Natural killer cell (primary cell): ENCODE measurements at regions not wholly inside any gene's neighbourhood (a gene's known extent, or its start where the extent isn't known, plus 50 kb on each side); places are given as distances from the start of the nearest gene placed in this dataset.

Experiments
- ATAC-seq, 3 donors: fragments of 150-1000 bp in 2 of 3; fragments of 200-7000 bp in 1 of 3; cut with Tn5 transposase; 1 replicate in 1 of 3; 2 replicates in 2 of 3; pipeline ENCODE4 v1.10.0; 2021; ENCODE audit warnings: mild to moderate bottlenecking in 2 of 3, moderate library complexity in 2 of 3
- DNase-seq, 2 donors: peaks; one replicate each; pipeline versions ENCODE4 v3.0.0 to v3.0.0-alpha.2; 2013 to 2021; ENCODE audit warnings: mixed read lengths in 1 of 2
- H3K27ac ChIP-seq: one replicate; pipeline ENCODE4 v1.5.1; 2013; ENCODE audit warnings: mild to moderate bottlenecking, low read length
- H3K27me3 ChIP-seq: one replicate; pipeline ENCODE4 v1.6.1; 2013; ENCODE audit warnings: low read length; ENCODE audit not compliant: control insufficient read depth, insufficient read depth
- H3K36me3 ChIP-seq: one replicate; pipeline ENCODE4 v1.6.1; 2013; ENCODE audit warnings: low read length; ENCODE audit not compliant: control insufficient read depth, insufficient read depth
- H3K4me1 ChIP-seq: one replicate; pipeline ENCODE4 v1.6.1; 2013; ENCODE audit warnings: low read length; ENCODE audit not compliant: control insufficient read depth, insufficient read depth
- H3K4me3 ChIP-seq: one replicate; pipeline ENCODE4 v1.5.1; 2013; ENCODE audit warnings: low read length
- H3K9me3 ChIP-seq: one replicate; pipeline ENCODE4 v1.6.1; 2013; ENCODE audit warnings: low read length; ENCODE audit not compliant: control insufficient read depth, insufficient read depth
- H3K27ac Mint-ChIP-seq, 2 donors: one replicate each; pipeline ENCODE4 v1.8.0; 2022; ENCODE audit warnings: mild to moderate bottlenecking in 2 of 2, mixed read lengths in 2 of 2, moderate library complexity in 1 of 2
- H3K27me3 Mint-ChIP-seq, 2 donors: one replicate each; pipeline ENCODE4 v1.8.0; 2022; ENCODE audit warnings: low read depth in 2 of 2, mixed read lengths in 2 of 2
- H3K36me3 Mint-ChIP-seq: one replicate; pipeline ENCODE4 v1.8.0; 2022; ENCODE audit warnings: mixed read lengths
- H3K4me1 Mint-ChIP-seq, 2 donors: one replicate each; pipeline ENCODE4 v1.8.0; 2022; ENCODE audit warnings: mixed read lengths in 2 of 2
- H3K4me3 Mint-ChIP-seq: one replicate; pipeline ENCODE4 v1.8.0; 2022; ENCODE audit warnings: mild to moderate bottlenecking, moderate library complexity, mixed read lengths
- H3K9me3 Mint-ChIP-seq, 2 donors: one replicate each; pipeline ENCODE4 v1.8.0; 2022; ENCODE audit warnings: mixed read lengths in 2 of 2
- WGBS: methylation state at CpG from one replicate; pipeline ENCODE4 v1.1.7; 2013; ENCODE audit warnings: missing lambda C conversion rate; ENCODE audit not compliant: insufficient coverage; 5-methylcytosine and 5-hydroxymethylcytosine counted together
- intact Hi-C: fragments of 100-400 bp; cut with micrococcal nuclease; formaldehyde crosslinking; loops from one replicate; pipeline ENCODE4 v1.14.2; 2022
- TF ChIP-seq, protein P1 (sequence below): fragments of 200-600 bp; IDR thresholded peaks from one replicate; pipeline ENCODE4 v1.8.0; 2022; ENCODE audit warnings: antibody characterized with exemption

DNA sequence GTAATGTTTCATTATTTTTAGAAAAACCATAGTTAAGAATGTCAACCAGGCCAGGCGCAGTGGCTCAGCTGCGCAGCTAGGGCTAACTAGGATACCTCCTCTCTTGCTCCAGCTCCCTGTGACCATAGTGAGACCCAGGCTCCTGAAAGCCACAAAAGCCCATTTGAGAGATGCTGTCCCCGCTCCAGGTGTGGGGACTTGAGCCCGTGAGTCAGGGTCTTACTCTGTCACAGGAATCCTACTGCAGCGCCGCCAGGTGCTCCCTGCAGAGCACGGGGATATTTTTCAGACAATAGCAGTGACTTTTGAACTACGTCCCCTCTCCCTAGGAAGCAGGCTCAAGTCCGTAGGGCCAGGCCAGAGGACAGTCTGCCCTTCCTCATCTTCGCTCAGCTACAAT, 75.6 kb upstream of the NRBF2 start:
- Mint-ChIP-seq H3K4me1 (no peaks in the 10 kb centered on the region), H3K36me3 (no peaks in the 10 kb centered on the region), H3K4me3 (no peak overlapping the region), H3K27me3 (peaks cover 9 to 15% of the 10 kb centered on the region in 2 donors), H3K27ac (no peak overlapping the region), H3K9me3 (no peaks in the 10 kb centered on the region)
- 94% methylated on average over 10 of the region's 10 CpGs for WGBS
- Histone ChIP-seq H3K36me3 (no peaks in the 10 kb centered on the region), H3K27ac (no peak overlapping the region), H3K27me3 (no peaks in the 10 kb centered on the region), H3K9me3 (no peaks in the 10 kb centered on the region), H3K4me1 (no peaks in the 10 kb centered on the region), H3K4me3 (no peak overlapping the region)
- DNase-seq (no peak), ATAC-seq (no peak)
- intact Hi-C loops, result no loop called here
- TF ChIP-seq, protein P1, sequence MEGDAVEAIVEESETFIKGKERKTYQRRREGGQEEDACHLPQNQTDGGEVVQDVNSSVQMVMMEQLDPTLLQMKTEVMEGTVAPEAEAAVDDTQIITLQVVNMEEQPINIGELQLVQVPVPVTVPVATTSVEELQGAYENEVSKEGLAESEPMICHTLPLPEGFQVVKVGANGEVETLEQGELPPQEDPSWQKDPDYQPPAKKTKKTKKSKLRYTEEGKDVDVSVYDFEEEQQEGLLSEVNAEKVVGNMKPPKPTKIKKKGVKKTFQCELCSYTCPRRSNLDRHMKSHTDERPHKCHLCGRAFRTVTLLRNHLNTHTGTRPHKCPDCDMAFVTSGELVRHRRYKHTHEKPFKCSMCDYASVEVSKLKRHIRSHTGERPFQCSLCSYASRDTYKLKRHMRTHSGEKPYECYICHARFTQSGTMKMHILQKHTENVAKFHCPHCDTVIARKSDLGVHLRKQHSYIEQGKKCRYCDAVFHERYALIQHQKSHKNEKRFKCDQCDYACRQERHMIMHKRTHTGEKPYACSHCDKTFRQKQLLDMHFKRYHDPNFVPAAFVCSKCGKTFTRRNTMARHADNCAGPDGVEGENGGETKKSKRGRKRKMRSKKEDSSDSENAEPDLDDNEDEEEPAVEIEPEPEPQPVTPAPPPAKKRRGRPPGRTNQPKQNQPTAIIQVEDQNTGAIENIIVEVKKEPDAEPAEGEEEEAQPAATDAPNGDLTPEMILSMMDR, result no peak

DNA sequence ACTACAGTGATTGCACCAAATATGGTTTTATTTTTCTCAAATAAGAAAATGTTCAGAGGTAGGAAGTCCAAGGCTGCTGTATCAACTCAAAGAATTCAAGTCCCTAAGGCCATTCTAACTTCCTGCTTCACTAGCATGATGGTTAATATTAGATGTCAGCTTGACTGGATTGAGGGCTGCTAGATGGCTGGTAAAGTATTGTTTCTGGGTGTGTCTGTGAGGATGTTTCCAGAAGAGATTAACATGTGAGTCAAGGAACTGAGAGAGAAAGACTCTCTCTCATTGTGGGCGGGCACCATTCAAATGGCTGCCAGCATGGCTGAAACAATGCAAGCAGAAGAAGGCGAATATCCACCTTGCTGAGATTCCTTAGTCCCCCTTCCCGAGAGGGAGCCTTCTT, 77.4 kb upstream of the NRBF2 start:
- Histone ChIP-seq H3K9me3 (no peaks in the 10 kb centered on the region), H3K36me3 (no peaks in the 10 kb centered on the region), H3K27me3 (no peaks in the 10 kb centered on the region), H3K4me3 (no peak overlapping the region), H3K27ac (no peak overlapping the region), H3K4me1 (no peaks in the 10 kb centered on the region)
- Mint-ChIP-seq H3K9me3 (no peaks in the 10 kb centered on the region), H3K36me3 (no peaks in the 10 kb centered on the region), H3K4me1 (no peaks in the 10 kb centered on the region), H3K27ac (no peak overlapping the region), H3K4me3 (no peak overlapping the region), H3K27me3 (peaks cover 14% of the 10 kb centered on the region in 2 donors)
- TF ChIP-seq, protein P1, result no peak
- intact Hi-C loops, result no loop called here
- ATAC-seq, result no peak
- WGBS, result 93% methylated on average over 3 of the region's 3 CpGs
- no peak for DNase-seq

DNA sequence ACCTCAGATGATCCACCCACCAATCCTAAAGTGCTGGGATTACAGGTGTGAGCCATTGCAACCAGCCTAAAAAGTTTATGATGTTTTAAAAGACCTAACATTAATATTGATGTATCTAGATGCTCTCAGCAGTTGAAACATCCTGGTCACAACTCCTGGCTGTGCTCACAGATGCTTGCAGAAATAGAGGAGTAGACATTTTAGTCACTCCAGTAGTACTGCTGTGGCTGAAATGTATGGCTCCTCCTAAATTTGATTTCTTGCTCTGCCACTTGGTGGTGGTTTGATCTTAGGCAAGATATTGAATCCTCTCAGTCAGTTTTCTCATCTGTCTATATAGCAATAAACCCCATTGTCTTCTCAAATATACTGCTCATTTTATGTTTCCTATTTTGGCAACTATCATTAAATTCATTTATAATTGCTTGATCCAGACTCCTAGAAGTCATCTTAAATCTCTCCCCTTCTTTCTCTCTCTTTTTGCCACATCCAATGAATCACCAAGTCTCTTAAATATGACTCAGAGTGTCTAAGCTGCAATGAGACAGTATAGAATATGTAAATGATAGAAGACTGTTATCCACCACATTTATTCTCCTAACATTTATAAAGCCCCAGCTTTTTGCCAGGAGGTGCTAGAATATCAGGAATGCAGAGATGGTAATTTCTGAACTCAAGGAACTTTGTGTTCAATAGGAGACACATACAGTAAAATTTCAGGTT, 78.1 kb upstream of the NRBF2 start:
- Mint-ChIP-seq H3K4me1 (no peaks in the 10 kb centered on the region), H3K27me3 (peaks cover 16 to 20% of the 10 kb centered on the region in 2 donors), H3K36me3 (no peaks in the 10 kb centered on the region), H3K9me3 (no peaks in the 10 kb centered on the region), H3K4me3 (no peak overlapping the region), H3K27ac (no peak overlapping the region)
- DNase-seq, result no peak
- no peak for ATAC-seq
- Histone ChIP-seq H3K4me3 (no peak overlapping the region), H3K27me3 (no peaks in the 10 kb centered on the region), H3K9me3 (no peaks in the 10 kb centered on the region), H3K27ac (no peak overlapping the region), H3K4me1 (no peaks in the 10 kb centered on the region), H3K36me3 (no peaks in the 10 kb centered on the region)
- intact Hi-C loops, result no loop called here
- TF ChIP-seq, protein P1, result no peak

DNA sequence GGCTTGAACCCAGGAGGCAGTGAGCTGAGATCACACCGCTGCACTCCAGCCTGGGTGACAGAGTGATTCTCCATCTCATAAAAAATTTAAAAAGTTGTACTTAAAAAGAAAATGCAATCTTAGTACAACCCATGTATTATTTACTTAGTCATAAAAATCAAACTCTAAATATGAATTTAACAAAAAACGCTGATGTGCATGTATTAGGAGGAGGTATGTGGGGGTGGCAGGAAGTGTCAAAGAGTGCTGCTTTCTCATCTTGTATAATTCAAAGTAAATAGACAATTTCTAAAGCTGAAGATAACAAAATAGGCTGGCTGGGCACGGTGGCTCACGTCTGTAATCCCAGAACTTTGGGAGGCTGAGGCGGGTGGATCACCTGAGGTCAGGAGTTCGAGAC, 81.0 kb upstream of the NRBF2 start:
- Mint-ChIP-seq H3K36me3 (no peaks in the 10 kb centered on the region), H3K4me1 (no peaks in the 10 kb centered on the region), H3K27ac (no peak overlapping the region), H3K27me3 (peaks cover 26 to 35% of the 10 kb centered on the region in 2 donors), H3K4me3 (no peak overlapping the region), H3K9me3 (no peaks in the 10 kb centered on the region)
- no peak for DNase-seq
- intact Hi-C loops, result no loop called here
- no peak for ATAC-seq
- Histone ChIP-seq H3K9me3 (no peaks in the 10 kb centered on the region), H3K4me1 (no peaks in the 10 kb centered on the region), H3K4me3 (no peak overlapping the region), H3K27ac (no peak overlapping the region), H3K27me3 (no peaks in the 10 kb centered on the region), H3K36me3 (no peaks in the 10 kb centered on the region)
- 95% methylated on average over 4 of the region's 6 CpGs for WGBS
- TF ChIP-seq, protein P1, result no peak
